Muscle of arm (tissue), 1 donor: ENCODE measurements at regions not wholly inside any gene's neighbourhood (a gene's known extent, or its start where the extent isn't known, plus 50 kb on each side); places are given as distances from the start of the nearest gene placed in this dataset.

Experiments
- DNase-seq: peaks from one replicate; pipeline ENCODE4 v3.0.0-alpha.2; 2013

DNA sequence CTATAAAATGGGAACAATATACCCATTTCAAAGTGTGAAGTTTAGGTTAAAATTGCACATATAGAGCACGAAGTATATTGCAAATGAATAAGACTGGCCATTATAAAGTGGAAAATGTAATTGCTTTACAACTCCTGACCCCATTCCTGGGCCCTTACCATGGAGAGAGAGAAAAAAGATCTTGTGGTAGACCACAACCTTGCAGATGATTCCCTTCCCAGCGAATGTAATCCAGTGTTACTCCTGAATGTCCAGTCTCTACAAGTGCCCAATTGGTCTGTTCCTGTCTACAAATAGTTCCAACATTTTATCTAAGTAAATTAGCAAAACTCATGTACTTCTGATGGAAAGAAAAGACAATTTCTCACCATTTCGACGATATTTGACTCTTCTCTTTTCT is 184.1 kb upstream of the LNX1 start:
- no peak for DNase-seq

DNA sequence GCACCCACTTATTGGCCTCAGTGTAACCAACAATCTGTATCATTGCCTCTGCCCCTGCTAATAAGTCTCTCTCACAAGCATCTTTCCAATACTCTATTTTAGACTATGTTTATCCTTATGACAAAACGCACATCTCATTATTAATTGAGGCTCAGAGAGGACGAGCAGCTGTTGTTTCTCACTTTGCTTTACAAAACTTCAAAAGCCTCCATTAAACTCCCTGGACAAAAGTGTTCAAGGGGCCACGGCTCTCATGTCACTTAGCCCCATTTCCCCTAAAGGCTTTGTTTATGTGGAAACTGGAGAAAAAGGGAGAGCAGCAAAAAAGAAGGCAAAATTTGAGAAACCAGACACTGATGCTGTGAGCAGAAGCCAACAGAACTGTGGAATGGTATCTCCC is 180.0 kb upstream of the LNX1 start:
- DNase-seq: no peak

DNA sequence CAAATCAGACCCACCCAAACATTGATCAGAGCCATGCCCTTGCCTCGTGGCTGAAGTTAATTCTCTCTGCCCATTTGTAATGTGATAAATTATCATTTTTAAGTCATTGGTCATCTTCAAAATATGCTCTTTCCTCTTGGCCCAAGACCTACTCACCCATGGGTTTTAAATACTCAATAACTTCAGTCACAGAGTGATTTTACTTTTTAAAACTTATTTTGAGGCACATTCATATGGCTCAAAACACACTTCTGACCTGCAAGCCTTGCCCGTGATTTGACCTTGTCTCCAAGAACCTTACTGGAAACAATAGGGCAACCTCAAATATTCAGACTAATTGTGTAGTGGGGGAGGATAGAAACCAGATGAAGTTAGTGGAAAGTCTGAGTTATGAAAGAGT is 176.2 kb upstream of the LNX1 start:
- DNase-seq: no peak

DNA sequence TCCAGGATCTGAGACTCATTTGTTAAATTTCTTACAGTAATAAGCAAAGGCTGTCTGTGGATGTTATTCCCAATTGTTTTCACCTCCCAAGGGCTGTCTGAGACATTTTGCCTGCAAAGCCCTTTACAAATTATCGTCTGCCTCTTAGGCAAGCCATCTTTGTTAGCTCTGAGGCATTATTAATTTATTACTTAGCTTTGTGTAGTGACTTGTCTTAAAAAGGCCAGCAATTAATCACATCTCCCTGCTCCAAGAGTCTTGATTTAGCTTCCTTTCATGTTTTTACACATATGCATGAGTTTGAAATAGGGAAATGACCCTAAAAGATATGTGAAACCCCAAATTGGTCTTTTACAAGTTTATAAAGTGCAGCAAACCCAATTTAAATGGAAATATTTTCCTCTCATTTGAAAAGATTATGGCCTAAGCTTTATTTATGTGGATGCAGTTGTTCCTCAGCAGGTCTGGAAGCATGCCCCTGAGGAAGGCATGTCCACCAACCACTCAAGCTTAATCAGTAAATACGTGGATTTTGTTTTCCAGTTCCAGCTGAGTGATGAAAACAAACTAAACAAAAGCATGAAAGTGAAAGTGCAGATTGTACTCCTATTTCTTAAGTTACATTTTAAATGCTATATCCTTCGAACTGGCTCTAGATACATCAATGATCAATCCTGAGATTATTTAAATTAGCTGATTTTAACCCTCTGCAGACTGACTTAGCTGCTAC is 173.6 kb upstream of the LNX1 start:
- DNase-seq: no peak

DNA sequence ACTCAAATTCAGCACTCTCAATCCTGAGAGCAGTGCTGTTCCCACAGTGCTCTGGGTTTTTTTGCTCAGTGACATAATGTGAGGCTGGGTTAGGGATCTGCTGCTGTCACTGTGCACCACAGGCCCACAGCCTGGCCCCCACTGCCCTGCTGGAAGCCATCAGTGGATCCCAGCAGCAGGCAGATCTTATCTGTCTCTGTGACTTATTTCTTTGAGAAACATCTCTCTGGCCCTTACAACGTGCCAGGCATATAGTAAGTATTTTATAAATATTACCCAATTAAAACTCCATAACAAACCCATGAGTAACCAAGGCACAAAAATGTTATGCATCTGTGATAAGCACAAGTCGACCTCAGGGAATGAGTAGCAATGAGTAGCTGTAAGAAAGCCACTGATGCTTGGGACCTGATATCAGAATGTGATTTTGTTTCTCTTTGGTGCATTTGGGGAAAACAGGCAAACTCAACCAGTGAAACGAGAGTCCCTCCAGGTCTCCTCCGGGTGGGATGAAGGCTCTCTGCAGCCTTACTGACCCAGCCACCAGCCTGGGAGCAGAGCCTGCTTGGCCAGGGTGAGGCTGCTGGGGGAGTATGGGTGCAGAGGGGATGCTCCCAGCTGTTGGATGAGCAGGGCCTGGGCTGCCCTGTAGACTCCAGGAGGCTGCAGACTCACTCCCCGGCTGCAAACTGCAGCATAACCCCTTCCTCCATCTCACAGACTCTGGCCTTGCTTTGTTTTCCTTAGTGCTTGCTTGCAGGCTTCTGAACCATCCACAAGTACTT is 172.7 kb upstream of the LNX1 start:
- DNase-seq: no peak

DNA sequence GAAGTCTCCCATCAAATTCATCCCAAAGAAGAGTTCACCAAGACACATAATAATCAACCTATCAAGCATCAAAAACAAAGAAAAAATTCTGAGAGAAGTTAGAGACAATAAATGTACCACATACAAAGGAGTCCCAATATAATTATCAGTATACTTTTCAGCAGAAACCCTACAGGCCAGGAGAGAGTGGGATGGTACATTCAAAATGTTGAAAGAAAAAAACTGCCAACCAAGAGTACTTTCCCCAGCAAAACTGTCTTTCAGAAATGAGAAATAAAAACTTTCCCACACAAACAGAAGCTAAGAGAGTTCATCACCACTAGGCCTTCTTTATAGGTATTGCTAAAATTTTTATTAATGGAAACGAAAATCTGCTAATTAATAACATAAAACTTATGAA is 164.4 kb upstream of the LNX1 start:
- no peak for DNase-seq

DNA sequence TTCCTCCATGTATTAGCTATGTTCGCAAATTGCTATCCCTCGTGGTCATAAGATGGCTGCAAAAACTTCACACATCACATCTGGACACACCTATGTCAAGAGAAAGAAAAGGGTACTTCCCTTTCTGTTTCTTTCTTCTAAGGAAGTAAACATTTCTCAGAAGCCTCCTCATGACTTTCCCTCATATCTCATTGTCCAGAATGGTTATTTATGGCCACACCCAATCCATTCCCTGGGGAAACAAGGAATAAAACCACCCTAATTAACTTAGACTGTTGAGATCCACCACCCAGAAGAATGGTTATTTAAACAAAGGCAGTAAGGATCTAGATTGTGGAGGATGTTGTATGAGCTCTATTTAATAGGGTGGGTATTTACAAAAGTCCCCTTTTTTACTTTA is 160.8 kb upstream of the LNX1 start:
- no peak for DNase-seq

DNA sequence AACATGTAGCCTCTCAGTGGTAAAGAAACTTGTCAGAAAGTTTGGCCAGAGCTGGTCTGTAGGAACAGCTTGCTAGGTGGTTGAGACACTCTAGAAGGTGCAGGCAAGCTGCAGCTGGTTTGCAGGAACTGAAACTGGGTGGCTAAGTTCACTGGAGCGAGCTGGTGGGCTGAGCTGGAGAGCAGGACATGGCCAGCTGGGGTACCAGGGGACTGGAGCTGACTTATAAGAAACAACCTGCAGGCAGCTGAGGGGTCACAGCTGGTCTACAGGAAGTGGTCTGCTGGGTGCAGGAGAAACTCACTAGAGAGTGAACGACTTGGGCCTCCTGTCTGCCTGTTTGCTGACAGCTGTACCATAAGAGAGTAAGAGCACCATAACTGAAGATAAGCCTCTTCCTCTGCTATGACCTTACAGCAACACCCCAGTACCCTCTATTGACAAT is 157.1 kb upstream of the LNX1 start:
- DNase-seq: no peak

DNA sequence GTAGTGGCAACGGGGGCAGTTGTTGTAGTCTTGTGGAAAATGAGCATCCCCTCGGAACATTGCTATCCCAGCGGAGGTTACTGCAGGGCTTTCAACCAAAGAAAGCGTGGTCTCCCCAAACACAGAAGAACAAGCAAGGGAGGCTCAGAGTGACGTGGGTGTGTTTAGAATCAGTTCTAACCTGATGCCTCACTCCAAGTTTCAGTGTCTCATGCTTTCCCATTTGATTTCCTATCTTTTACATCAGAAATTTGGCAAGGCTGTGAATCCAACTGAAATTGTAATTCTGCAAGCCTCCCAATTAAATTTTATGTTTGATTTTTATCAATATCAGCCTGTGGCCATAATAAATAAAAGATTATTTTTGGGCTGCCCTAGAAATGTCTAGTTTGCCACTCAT is 156.1 kb upstream of the LNX1 start:
- no peak for DNase-seq

DNA sequence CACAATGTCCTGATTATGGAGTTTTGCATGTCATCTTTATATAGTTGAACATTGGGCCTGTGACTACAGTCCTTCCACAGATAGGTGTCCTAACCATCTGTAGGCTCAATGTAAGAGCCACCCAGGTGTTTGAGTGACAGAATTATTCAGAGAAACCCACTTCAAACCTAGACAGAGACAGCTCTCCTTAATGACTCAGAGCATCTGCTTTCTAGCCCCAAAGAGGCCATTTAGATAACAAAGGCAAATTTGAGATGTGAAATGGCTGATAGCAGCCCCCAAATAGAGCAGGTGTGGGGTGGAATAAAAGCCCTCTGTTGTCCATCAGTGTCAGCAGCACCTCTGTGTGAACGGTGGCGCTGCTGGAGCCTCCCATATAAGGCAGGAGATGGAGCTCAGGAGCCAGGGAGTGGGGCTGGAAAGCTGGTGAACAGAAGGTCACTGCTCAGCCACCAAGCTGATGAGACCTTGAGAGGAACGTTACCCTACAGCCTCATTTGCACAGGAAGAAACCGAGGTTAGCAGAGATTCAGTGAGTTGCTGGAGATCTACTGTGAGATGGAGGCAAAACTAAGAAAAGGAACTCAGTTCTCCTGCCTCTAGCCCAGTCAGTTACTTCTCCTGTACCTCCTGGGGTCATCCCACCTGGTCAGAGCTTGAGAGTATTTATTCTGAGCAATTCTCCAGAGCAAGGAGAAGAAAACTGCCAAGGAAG is 153.3 kb upstream of the LNX1 start:
- DNase-seq: no peak

DNA sequence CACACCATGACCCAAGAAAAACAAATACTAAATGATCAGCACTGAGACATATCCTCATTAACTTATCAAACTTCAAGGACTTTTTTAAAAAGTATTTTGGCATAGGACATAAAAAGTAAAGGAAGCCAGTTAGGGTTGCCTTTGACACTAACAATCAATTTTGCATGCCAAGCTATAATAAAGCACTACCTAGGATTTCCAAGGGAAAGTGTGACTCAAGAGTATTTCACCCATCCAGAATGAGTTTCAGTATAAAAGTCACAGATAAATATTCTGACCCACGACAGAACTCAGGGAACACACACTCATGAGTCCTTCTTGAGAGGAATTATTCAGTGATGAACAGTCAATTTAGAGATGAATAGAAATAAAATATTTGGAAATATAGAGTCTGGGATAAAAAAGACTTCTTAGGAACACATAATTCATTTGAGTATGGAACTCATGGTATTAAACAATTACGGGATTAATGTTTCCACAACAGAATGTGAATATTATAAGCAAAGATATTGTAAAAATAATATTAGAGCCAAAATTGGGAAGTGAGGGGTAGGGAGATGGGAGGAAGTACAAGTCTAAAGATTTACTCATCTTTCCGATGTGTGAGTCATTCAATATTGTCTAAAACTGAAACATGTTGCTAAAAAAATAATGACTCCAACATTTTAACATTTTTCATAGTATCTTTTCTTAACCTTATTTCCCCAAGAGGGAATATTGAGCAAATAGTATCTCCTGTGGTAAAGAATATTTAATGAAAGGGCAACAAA is 143.5 kb upstream of the LNX1 start:
- no peak for DNase-seq

DNA sequence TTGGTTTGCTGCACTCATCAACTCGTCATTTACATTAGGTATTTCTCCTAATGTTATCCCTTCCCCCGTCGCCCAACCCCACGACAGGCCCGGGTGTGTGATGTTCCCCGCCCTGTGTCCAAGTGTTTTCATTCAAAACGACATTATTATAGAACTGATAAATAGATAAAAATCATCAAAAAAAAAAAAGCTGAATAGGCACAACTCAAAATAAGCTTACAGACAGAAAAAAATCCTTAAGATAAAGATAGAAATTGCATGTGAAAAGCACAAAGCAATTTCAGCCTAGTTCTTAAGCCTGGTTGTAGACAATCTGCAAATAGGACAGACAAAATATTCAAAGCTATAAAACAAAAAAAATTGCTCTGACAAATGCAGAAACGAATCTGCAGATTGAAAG is 142.9 kb upstream of the LNX1 start:
- no peak for DNase-seq

DNA sequence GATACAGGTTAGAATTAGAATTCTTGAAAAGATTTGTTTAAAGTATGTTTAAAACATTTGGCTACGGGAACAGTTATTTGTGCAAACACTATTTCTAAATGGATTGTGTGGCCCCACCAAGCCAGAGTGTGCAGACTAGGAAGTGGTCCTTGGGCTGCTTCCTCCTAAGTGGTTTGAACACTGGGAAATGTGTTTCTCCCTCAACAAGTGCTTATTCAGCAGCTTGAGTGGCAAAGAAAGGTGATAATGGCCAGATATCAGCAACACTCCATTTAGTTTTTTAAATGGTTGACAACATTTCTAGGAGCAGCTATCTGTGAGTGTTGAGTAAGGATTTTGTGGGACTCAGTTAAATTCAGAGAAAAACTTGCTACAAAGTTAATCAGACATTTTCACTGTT is 141.4 kb upstream of the LNX1 start:
- no peak for DNase-seq

DNA sequence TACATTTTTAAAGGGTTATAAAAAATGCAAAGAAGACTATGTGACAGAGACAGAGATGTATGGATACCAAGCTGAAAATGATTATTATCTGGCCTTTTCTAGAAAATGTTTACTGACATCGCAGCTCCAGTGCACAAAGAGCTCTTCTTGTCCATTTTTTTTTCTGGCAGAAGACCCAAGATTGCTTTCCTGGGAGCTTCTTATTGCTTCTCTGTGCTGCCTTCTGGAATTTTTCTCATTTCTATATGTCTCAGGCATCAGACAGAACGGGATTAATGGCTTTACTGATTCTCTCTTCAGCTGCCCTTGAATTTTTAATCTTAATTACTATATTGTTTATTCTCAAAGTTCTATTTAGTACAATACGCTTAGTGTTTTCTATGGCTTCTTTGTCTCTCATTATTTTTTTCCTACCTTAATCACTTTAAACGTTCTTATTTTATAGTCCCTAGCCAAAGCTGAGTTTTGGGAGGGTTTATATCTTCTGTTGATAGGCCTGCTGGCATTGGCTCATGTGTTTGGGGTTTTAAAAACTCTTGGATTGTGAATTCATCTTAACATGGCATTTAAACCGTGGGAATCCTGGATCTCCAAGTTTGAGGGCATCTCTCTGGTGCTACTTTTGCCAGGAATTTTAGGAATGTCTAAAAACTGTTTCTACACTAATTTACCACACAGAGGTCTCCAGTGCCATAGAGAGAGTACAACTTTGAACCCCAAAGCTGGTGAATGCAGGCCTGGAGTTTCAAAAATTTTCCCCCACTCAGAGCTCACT is 138.9 kb upstream of the LNX1 start:
- DNase-seq: no peak

DNA sequence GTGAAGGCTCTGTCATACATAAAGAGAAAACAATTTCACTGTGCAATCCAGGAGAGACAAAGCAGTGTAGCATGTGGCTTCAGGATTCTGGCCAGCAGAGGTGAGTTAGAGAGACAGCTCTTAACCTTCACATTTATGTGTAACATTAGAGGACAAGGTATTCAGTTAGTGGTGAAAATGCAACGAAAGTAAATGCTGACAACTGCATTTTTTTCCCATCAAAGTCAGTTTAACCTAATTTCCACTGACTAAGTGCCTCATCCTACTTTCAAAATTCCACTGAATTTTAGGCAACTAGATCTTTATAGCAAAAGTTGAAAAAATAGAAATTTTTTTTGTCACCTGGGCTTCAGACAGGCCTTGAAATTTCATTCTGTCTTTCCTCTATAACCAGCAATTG is 130.8 kb upstream of the LNX1 start:
- no peak for DNase-seq

DNA sequence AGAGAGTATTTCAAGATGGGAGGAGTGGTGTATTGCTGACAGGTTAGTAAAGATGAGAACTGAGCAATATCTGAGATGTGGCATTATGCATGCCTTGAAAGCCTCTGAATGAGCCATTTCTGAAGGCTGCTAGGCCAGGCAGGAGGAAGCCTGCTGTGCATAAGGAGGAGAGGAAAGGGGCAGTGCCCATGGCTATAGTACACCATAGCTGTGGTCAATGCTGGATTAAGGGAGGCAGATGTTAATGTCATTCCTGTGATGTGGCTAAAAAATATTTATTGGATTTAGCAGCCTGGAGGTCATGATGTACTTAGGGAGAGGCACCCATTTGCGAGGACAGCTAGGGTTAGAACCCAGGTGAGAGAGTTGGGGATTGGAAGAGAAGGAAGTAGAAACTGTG is 130.0 kb upstream of the LNX1 start:
- no peak for DNase-seq

DNA sequence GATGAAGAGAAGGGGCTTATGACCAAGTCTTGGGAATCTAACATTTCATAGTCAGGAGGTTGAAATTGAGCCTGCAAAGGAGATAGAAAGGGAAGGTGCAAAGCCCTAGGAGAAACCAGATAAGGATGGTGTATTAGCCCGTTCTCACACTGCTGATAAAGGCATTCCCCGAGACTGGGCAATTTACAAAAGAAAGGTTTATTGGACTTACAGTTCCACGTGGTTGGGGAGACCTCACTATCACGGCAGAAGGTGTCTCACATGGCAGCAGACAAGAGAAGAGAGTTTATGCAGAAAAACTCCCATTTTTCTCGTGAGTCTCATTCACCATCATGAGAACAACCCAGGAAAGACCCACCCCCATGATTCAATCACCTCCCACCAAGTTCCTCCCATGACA is 129.5 kb upstream of the LNX1 start:
- no peak for DNase-seq

DNA sequence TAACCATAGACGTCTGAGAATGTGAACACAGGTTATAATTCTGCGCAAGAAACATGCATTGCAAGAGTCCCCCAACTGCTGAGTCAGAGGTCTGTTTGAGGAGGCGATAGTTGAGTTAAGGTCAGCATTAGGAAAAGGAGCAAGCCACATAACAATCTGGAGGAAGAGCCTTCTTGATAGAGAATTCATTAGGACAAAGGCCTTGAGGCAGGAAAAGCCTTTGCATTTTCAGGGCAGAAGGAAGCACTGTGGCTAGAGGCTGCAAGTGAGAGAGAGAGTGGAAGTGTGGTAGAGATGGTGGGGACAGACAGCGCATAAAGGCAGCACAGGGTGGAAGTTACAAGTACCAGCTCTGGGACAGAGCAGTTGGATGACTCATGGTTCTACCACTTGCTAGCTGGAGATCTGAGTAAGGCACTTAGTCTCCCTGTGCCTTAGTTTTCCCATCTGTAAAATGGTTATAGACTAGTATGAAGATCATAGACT is 125.8 kb upstream of the LNX1 start:
- no peak for DNase-seq

DNA sequence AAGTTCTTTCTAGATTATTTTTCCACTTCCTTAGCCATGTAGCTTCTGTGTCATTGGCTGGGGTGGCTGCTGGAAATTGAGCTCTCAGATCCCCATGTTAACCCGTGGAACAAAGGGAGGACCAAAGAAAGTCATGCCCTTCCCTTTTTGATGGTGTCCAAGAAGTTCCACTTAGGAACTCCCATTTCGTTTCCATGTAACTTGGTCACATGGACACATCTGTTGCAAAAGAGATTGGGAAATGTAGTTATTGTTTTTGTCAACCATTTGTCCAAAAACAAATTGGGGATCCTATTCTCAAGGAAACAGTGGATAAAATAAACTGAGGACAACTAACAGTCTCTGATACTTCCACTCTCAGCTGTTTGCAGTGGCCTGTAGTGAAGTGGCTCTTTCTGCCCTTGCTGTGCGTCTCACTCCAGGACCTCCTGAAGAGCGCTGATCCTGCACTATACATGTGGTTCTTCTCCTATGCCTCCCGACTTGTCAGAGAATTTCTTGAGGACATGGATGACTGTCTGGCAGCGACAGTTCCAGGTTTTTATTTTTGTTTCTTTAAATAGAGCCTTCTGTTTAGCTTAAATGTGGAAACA is 125.3 kb upstream of the LNX1 start:
- no peak for DNase-seq

DNA sequence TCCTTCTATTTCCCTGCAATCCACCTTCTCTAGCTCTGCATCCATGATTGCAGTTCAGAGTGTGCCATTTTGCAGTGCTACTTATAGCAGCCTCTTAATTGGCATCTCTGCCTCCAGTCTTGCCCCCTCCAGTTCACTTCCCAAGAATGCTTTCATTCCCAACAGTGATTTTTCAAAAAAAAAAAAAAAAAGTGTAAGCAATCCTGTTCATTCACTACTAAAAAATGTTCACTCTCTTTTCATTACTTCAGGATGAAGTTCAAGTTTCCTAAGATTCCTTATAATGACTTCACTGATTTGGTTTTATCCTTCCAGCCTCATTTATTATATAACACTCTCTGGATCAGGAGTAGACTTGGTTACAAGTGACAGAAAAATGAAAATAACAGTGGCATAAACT is 124.7 kb upstream of the LNX1 start:
- no peak for DNase-seq
